Peyer's patch (tissue), 4 donors: ENCODE measurements at regions not wholly inside any gene's neighbourhood (a gene's known extent, or its start where the extent isn't known, plus 50 kb on each side); places are given as distances from the start of the nearest gene placed in this dataset.

Experiments
- DNase-seq, 3 donors: peaks; one replicate each; pipeline ENCODE4 v3.0.0-alpha.2; 2017 to 2019
- H3K27ac ChIP-seq, 4 donors: fragments of 200-600 bp; sonication (generic); one replicate each; pipeline ENCODE4 v1.5.1; 2016 to 2019
- H3K27me3 ChIP-seq, 2 donors: fragments of 200-600 bp; sonication (generic); one replicate each; pipeline ENCODE4 v1.5.1; 2019
- H3K36me3 ChIP-seq, 3 donors: fragments of 200-600 bp; sonication (generic); one replicate each; pipeline ENCODE4 v1.5.1; 2016 to 2019
- H3K4me1 ChIP-seq, 4 donors: fragments of 200-600 bp; sonication (generic); one replicate each; pipeline ENCODE4 v1.5.1; 2016 to 2019
- H3K4me3 ChIP-seq, 4 donors: fragments of 200-600 bp; sonication (generic); 1 replicate in 3 of 4; 2 replicates in 1 of 4; pipeline ENCODE4 v1.5.1; 2016 to 2019; ENCODE audit warnings: mild to moderate bottlenecking in 1 of 4
- H3K9me3 ChIP-seq, 4 donors: fragments of 200-600 bp; sonication (generic); one replicate each; pipeline ENCODE4 v1.5.1; 2016 to 2019; ENCODE audit warnings: mild to moderate bottlenecking in 1 of 4
- POLR2A ChIP-seq, 2 donors: fragments of 450-650 bp; IDR thresholded peaks; one replicate each; pipeline ENCODE4 v1.5.1; 2017; ENCODE audit warnings: antibody characterized with exemption in 2 of 2, mild to moderate bottlenecking in 2 of 2, moderate library complexity in 2 of 2
- TF ChIP-seq, protein P1 (sequence below), 6 experiments: fragments of 450-650 bp in 4 of 6; fragments of 200-600 bp in 2 of 6; sonication (generic) in 1 of 6; IDR thresholded peaks; one replicate each; pipeline ENCODE4 v1.5.1; 2017 to 2019; ENCODE audit warnings: antibody characterized with exemption in 6 of 6, mild to moderate bottlenecking in 3 of 6, moderate library complexity in 1 of 6

DNA sequence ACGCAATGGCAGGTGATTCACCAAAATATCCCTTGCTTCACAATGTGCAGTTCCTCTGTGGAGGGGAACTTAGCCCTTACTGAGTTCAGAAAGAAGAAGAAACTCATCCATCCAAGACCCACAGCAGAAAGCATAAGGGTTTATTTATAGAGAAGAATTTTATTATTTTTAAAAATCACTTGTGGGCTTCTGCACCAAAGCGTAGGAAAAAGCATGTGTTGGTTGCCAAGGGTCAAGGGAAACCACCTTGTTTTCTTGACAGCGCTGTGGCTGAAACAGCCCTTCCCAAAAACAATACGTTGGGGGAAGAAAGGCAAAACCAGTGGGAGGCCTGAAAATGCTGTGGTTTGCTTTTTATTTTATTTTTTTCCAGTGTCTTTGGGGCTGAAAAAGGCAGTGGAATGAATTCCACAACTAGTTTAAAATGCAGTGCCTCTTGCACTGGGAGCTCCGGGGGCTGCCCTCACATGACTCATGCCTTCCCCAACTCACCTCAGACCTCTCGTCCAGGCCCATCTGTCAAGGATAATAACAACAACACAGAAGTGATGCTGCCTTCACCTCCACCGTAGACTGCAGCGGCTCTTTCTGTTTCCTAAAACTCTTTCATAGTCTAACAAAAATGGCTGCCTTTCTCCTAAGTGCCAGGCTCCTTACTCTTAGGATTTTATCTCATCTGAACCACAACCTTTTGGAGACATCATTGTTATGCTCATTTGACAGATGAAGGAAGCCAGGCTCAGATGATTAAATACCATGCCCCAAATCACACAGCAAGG, 224.2 kb upstream of the JUN start:
- peaks cover 0 to 18% (median 4%) of the 10 kb centered on the region in 4 donors for H3K4me1 ChIP-seq
- no peaks in the 10 kb centered on the region for H3K27me3 ChIP-seq
- H3K36me3 ChIP-seq: no peaks in the 10 kb centered on the region
- no peak overlapping the region for H3K4me3 ChIP-seq
- TF ChIP-seq, protein P1, sequence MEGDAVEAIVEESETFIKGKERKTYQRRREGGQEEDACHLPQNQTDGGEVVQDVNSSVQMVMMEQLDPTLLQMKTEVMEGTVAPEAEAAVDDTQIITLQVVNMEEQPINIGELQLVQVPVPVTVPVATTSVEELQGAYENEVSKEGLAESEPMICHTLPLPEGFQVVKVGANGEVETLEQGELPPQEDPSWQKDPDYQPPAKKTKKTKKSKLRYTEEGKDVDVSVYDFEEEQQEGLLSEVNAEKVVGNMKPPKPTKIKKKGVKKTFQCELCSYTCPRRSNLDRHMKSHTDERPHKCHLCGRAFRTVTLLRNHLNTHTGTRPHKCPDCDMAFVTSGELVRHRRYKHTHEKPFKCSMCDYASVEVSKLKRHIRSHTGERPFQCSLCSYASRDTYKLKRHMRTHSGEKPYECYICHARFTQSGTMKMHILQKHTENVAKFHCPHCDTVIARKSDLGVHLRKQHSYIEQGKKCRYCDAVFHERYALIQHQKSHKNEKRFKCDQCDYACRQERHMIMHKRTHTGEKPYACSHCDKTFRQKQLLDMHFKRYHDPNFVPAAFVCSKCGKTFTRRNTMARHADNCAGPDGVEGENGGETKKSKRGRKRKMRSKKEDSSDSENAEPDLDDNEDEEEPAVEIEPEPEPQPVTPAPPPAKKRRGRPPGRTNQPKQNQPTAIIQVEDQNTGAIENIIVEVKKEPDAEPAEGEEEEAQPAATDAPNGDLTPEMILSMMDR (IDR thresholded peaks at IDR 0.05): no peak
- TF ChIP-seq POLR2A (IDR thresholded peaks at IDR 0.05): no peak
- no peaks in the 10 kb centered on the region for H3K9me3 ChIP-seq
- DNase-seq: no peak
- peak overlapping the region in 1 of 4 donors; percentile 47 for H3K27ac ChIP-seq

DNA sequence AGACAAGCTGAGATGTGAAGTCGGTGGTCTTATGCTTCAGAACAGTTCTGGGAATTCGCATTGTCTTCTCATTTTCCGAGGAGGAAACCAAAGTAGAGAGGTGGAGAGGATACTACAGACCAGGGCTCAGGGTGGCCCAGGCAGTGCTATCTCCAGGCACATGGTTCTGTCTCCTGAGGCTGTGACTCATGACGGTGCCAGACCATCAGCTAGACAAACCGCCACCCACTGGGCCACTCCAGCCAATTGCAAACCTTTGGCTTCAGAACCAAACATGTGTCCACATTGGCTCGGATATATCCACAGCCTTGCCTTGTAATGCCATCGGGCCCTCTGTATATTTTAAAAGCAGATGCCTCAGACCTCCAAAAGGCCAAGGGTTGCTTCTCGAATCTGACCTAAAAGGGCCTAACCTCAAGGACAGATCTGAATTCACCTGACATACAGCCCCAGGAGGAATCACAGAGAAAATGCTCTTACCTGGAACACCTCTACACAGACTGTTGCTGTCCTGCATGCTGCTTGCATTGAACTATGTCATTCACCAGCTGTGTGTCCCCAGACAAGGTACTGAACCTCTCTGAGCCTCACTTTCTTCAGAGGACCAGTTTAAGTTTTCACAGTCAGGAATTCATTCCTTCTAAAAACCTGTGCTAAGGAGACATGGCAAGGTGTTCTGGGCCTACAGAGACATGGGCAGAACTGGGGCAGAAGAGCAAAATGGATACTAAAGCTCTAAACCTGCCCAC, 224.9 kb upstream of the JUN start:
- H3K27me3 ChIP-seq: no peaks in the 10 kb centered on the region
- no peak overlapping the region for H3K4me3 ChIP-seq
- TF ChIP-seq POLR2A (IDR thresholded peaks at IDR 0.05): no peak
- TF ChIP-seq, protein P1 (IDR thresholded peaks at IDR 0.05): no peak
- H3K27ac ChIP-seq: peak overlapping the region in 1 of 4 donors; percentile 47
- H3K36me3 ChIP-seq: no peaks in the 10 kb centered on the region
- H3K4me1 ChIP-seq: peaks cover 0 to 18% (median 8%) of the 10 kb centered on the region in 4 donors
- H3K9me3 ChIP-seq: no peaks in the 10 kb centered on the region
- no peak for DNase-seq

DNA sequence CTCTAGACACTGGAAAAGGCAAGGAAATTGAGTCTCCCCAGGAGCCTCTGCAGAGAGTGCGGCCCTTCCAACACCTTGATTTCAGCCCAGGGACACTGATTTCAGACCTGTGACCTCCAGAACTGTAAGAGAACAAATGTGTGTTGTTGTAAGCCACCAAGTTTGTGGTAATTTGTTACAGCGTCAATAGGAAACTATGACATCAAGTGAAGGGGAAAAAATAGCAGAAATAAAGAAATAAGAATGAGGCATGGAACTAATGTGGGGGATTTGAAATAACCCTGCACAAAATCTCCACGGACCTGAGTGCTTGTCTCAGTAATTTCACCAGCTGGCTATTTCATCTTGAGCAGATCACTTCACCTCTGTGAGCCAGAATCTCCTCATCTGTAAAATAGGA, 227.8 kb upstream of the JUN start:
- Histone ChIP-seq H3K4me1 (peaks cover 0 to 11% (median 8%) of the 10 kb centered on the region in 4 donors), H3K4me3 (no peak overlapping the region), H3K27ac (no peak overlapping the region), H3K9me3 (no peaks in the 10 kb centered on the region), H3K36me3 (no peaks in the 10 kb centered on the region), H3K27me3 (no peaks in the 10 kb centered on the region)
- no peak for DNase-seq
- TF ChIP-seq, protein P1 (IDR thresholded peaks at IDR 0.05): no peak
- no peak for TF ChIP-seq POLR2A (IDR thresholded peaks at IDR 0.05)

DNA sequence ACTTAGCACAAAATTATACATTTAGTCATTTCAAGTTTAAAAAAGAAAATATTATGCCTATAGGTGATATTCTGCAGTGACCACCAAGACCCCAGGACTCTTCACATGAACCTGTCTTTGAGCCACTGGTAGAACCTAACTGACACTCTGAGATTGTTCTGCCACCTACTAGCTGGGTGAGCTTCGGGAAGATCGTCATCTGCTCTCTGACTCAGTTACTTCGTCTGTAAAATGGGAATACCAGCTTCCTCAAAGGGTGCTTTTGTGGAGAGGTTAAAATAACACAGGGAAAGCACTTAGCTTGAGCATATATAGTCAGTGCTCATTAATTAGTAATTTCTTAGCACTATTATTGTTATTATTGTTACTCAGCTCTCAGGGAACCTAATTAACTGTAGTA, 228.5 kb upstream of the JUN start:
- Histone ChIP-seq H3K4me3 (no peak overlapping the region), H3K9me3 (no peaks in the 10 kb centered on the region), H3K27ac (peak overlapping the region in 1 of 4 donors; percentile 84), H3K36me3 (no peaks in the 10 kb centered on the region), H3K27me3 (no peaks in the 10 kb centered on the region), H3K4me1 (peaks cover 0 to 10% (median 6%) of the 10 kb centered on the region in 4 donors)
- TF ChIP-seq POLR2A (IDR thresholded peaks at IDR 0.05): no peak
- TF ChIP-seq, protein P1 (IDR thresholded peaks at IDR 0.05): no peak
- DNase-seq: no peak

DNA sequence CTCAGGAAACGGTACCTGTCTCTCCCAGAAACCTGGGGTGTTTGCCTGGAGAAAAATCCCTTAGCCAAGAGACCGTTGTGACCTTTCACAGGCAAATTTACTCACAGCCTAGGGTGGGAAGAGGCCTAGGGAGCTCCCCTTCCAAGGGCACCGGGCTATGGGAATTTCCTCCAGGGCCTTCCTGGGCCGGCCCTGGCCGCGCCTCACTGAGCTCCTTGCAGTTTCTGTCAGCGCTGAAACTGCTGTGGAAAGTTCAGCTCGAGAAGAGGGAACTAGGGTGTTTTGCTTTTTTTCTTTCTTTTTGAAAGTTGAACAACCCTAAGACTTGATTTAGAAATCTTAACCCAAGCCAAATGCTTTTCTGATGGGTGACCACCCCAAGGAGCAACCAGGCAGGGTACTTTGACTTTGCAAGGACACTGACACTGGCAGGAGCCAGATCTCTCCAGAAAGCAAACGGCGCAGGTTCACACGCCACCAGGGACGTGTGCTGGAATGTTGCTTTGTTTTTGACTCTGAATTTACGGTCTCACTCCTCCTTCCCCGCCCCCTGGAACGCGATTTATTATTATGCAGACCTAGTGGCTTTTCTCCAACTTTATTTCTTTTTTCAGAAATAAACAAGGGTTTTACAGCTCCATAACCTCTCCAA, 229.6 kb upstream of the JUN start:
- Histone ChIP-seq H3K4me1 (peaks cover 0 to 10% (median under 1%) of the 10 kb centered on the region in 4 donors), H3K36me3 (no peaks in the 10 kb centered on the region), H3K9me3 (no peaks in the 10 kb centered on the region), H3K27me3 (no peaks in the 10 kb centered on the region), H3K4me3 (peak overlapping the region in 1 of 4 donors; percentile 11), H3K27ac (peak overlapping the region; percentile 64 to 84 (median 69))
- no peak for TF ChIP-seq POLR2A (IDR thresholded peaks at IDR 0.05)
- TF ChIP-seq, protein P1 (IDR thresholded peaks at IDR 0.05): peak in 1 of 6 experiments; percentile 5
- DNase-seq: peak in 2 of 3 donors; percentile 58 to 67
